Kasumi-1 (cell line): ENCODE measurements at regions not wholly inside any gene's neighbourhood (a gene's known extent, or its start where the extent isn't known, plus 50 kb on each side); places are given as distances from the start of the nearest gene placed in this dataset.

Source experiments
- DNase-seq, 2 experiments: peaks; one replicate each; lab custom pipeline; 2025; lab: John Stamatoyannopoulos, UW

- DNase-seq: no peak
Measured at GRCh38 chrX:115491766-115492165, 69.2 kb upstream of the PLS3 start.

DNA sequence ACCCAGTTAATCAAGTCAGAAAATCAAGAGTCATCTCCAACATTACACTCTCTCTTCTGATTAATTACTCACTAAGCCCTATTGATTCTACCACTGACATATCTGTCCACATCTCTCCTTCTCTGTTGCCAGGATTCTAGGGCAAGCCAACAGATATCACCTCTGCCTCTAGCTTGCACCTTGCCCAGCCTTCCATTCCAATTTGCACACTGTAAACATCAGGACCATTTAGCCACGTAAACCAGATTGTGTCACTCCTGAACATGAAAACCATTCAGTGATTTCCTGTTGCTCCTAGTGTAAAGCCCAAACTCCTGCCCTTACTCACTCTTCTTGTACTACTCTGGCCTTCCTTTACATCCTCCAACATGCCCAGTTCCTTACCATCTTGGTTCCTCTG lies 68.0 kb upstream of the PLS3 start:
- no peak for DNase-seq

DNA sequence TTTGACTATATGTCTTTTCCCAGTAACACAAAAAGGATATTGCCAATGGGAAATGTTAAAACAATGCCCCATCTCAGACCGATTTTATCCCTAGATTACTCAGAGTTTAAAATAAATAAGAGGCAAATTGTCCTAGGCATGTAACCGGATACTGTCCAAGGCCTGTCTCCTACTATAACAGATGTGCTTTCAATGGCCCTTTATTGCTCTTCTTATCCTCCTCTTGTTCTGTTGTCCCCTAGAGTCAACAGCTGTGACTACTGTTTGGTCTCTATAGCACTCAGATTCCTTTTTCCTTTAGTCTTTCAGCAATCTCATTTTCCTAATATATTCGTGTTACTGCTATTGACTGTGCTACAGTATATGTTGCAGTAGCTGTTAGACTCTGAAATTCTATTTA lies 66.8 kb upstream of the PLS3 start:
- no peak for DNase-seq

- DNase-seq: peak; percentile 42 to 43
Measured at GRCh38 chrX:115499112-115499805, 61.7 kb upstream of the PLS3 start.

DNA sequence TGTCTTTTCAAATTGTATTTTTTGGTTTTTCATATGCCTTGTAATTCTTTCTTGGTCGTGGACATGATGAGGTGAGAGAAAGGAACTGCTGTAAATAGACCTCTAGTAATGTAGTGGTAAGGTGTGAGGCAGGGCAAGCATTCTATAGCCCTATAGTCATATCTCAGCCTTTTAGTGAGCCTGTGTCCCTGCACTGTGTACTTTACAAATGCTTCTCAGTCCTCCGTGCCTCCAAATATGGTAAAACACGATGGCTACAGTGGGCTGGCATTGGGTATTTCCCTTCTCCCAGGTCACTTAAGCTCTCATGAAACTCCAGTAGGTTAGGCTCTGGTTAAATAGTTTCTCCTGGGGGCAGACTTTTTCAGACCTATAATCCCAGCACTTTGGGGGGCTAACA lies 57.9 kb upstream of the PLS3 start:
- no peak for DNase-seq

- no peak for DNase-seq
Measured at GRCh38 chrX:115504167-115504566, 56.8 kb upstream of the PLS3 start.
